GM13976 (cell line): ENCODE measurements at regions not wholly inside any gene's neighbourhood (a gene's known extent, or its start where the extent isn't known, plus 50 kb on each side); places are given as distances from the start of the nearest gene placed in this dataset.

Experiments
- DNase-seq: peaks from one replicate; pipeline ENCODE4 v3.0.0; 2012; ENCODE audit warnings: low spot score
- in situ Hi-C: fragments of 300-500 bp; cut with MboI; formaldehyde crosslinking; loops from one replicate; pipeline ENCODE4 v1.12.0; 2022; ENCODE audit warnings: low sequenced_read_pairs, mixed read lengths, inconsistent platforms; ENCODE audit not compliant: unreplicated experiment
- TF ChIP-seq, protein P1 (sequence below): IDR thresholded peaks from 2 replicates; pipeline ENCODE4 v1.5.1; 2012; ENCODE audit warnings: borderline replicate concordance, mild to moderate bottlenecking; ENCODE audit not compliant: insufficient read depth; ENCODE audit errors: extremely low read depth, missing control alignments, control extremely low read depth

- in situ Hi-C loops, result no loop called here
- TF ChIP-seq, protein P1, sequence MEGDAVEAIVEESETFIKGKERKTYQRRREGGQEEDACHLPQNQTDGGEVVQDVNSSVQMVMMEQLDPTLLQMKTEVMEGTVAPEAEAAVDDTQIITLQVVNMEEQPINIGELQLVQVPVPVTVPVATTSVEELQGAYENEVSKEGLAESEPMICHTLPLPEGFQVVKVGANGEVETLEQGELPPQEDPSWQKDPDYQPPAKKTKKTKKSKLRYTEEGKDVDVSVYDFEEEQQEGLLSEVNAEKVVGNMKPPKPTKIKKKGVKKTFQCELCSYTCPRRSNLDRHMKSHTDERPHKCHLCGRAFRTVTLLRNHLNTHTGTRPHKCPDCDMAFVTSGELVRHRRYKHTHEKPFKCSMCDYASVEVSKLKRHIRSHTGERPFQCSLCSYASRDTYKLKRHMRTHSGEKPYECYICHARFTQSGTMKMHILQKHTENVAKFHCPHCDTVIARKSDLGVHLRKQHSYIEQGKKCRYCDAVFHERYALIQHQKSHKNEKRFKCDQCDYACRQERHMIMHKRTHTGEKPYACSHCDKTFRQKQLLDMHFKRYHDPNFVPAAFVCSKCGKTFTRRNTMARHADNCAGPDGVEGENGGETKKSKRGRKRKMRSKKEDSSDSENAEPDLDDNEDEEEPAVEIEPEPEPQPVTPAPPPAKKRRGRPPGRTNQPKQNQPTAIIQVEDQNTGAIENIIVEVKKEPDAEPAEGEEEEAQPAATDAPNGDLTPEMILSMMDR, result no peak
- DNase-seq, result no peak
These were observed 51.5 kb upstream of the SALL3 start for GRCh38 chr18:78928076-78928475.

DNA sequence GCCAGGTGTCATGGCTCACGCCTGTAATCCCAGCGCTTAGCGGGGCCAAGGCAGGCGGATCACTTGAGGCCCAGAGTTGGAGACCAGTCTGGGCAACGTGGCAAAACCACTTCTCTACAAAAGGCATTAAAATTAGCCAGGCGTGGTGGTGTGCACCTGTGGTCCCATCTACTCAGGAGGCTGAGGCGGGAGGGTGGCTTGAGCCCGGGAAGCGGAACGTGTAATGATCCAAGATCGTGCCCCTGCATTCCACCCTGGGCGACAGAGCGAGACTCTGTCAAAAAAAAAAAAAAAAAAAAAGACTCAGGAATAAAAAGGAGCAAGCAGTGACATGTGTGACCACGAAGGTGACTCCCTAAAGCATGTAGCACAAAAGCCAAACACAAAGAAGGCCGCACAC lies 50.1 kb upstream of the SALL3 start:
- no peak for DNase-seq
- TF ChIP-seq, protein P1, result no peak
- in situ Hi-C loops, result no loop called here
